Ascending aorta (tissue), 2 donors: ENCODE measurements at regions not wholly inside any gene's neighbourhood (a gene's known extent, or its start where the extent isn't known, plus 50 kb on each side); places are given as distances from the start of the nearest gene placed in this dataset.

Experiments
- DNase-seq, 2 donors: peaks; one replicate each; pipeline ENCODE4 v3.0.0-alpha.2; 2019; ENCODE audit warnings: low spot score in 2 of 2
- H3K27ac ChIP-seq, 2 donors: fragments of 200-600 bp; sonication (generic); one replicate each; pipeline ENCODE4 v1.5.1; 2016 to 2017; ENCODE audit warnings: mild to moderate bottlenecking in 1 of 2
- H3K27me3 ChIP-seq: fragments of 200-600 bp; sonication (generic); one replicate; pipeline ENCODE4 v1.5.1; 2017
- H3K36me3 ChIP-seq, 2 donors: fragments of 200-600 bp; sonication (generic); one replicate each; pipeline ENCODE4 v1.5.1; 2016
- H3K4me1 ChIP-seq, 2 donors: fragments of 200-600 bp; sonication (generic); one replicate each; pipeline ENCODE4 v1.5.1; 2016 to 2017; ENCODE audit warnings: mild to moderate bottlenecking in 1 of 2
- H3K4me3 ChIP-seq, 2 donors: fragments of 200-600 bp; sonication (generic); one replicate each; pipeline ENCODE4 v1.5.1; 2016 to 2017; ENCODE audit warnings: mild to moderate bottlenecking in 1 of 2
- H3K9me3 ChIP-seq, 2 donors: fragments of 200-600 bp; sonication (generic); one replicate each; pipeline ENCODE4 v1.5.1; 2016
- CTCF ChIP-seq, 3 experiments: fragments of 200-600 bp in 2 of 3; fragments of 450-650 bp in 1 of 3; sonication (generic) in 2 of 3; IDR thresholded peaks; one replicate each; pipeline ENCODE4 v1.5.1; 2016 to 2019; ENCODE audit warnings: antibody characterized with exemption in 3 of 3, mild to moderate bottlenecking in 1 of 3, moderate library complexity in 1 of 3
- intact Hi-C: fragments of 100-400 bp; cut with DNase I; formaldehyde crosslinking; loops from one replicate; pipeline ENCODE4 v1.15.1; 2023

- Histone ChIP-seq H3K4me1 (no peaks in the 10 kb centered on the region), H3K36me3 (no peaks in the 10 kb centered on the region), H3K9me3 (no peaks in the 10 kb centered on the region), H3K27me3 (no peaks in the 10 kb centered on the region), H3K4me3 (no peak overlapping the region), H3K27ac (no peak overlapping the region)
- no peak for TF ChIP-seq CTCF (IDR thresholded peaks at IDR 0.05)
- intact Hi-C loops: no loop called here
- DNase-seq: no peak
Measured at GRCh38 chr10:60466267-60467201, 76.9 kb upstream of the ANK3 start.

GRCh38 chr10:60465801-60466200 is 76.1 kb upstream of the ANK3 start:
- Histone ChIP-seq H3K36me3 (no peaks in the 10 kb centered on the region), H3K27me3 (no peaks in the 10 kb centered on the region), H3K4me3 (no peak overlapping the region), H3K27ac (no peak overlapping the region), H3K4me1 (no peaks in the 10 kb centered on the region), H3K9me3 (no peaks in the 10 kb centered on the region)
- TF ChIP-seq CTCF (IDR thresholded peaks at IDR 0.05): no peak
- intact Hi-C loops: no loop called here
- no peak for DNase-seq

- Histone ChIP-seq H3K36me3 (no peaks in the 10 kb centered on the region), H3K27me3 (no peaks in the 10 kb centered on the region), H3K4me1 (no peaks in the 10 kb centered on the region), H3K4me3 (no peak overlapping the region), H3K9me3 (no peaks in the 10 kb centered on the region), H3K27ac (no peak overlapping the region)
- intact Hi-C loops: no loop called here
- DNase-seq: no peak
- no peak for TF ChIP-seq CTCF (IDR thresholded peaks at IDR 0.05)
Measured at GRCh38 chr10:60464659-60465058, 75.0 kb upstream of the ANK3 start.

- no peaks in the 10 kb centered on the region for H3K27me3 ChIP-seq
- H3K9me3 ChIP-seq: no peaks in the 10 kb centered on the region
- no peaks in the 10 kb centered on the region for H3K4me1 ChIP-seq
- TF ChIP-seq CTCF (IDR thresholded peaks at IDR 0.05): no peak
- no peaks in the 10 kb centered on the region for H3K36me3 ChIP-seq
- intact Hi-C loops: no loop called here
- H3K4me3 ChIP-seq: no peak overlapping the region
- H3K27ac ChIP-seq: no peak overlapping the region
- no peak for DNase-seq
Measured at GRCh38 chr10:60463746-60464145, 74.1 kb upstream of the ANK3 start.

- TF ChIP-seq CTCF (IDR thresholded peaks at IDR 0.05): no peak
- Histone ChIP-seq H3K27me3 (no peaks in the 10 kb centered on the region), H3K9me3 (no peaks in the 10 kb centered on the region), H3K27ac (no peak overlapping the region), H3K4me3 (no peak overlapping the region), H3K4me1 (no peaks in the 10 kb centered on the region), H3K36me3 (no peaks in the 10 kb centered on the region)
- intact Hi-C loops: no loop called here
- DNase-seq: no peak
Measured at GRCh38 chr10:60461688-60462087, 72.0 kb upstream of the ANK3 start.
